GM18502 (cell line): ENCODE measurements at regions not wholly inside any gene's neighbourhood (a gene's known extent, or its start where the extent isn't known, plus 50 kb on each side); places are given as distances from the start of the nearest gene placed in this dataset.

Source experiments
- ATAC-seq: cut with Tn5 transposase; IDR thresholded peaks from one replicate; pipeline ENCODE4 v1.9.1; 2021; ENCODE audit warnings: mild to moderate bottlenecking; ENCODE audit not compliant: unreplicated experiment, poor library complexity

GRCh38 chr1:216929870-216930582, 206.8 kb upstream of the ESRRG start:
- ATAC-seq: no peak

- ATAC-seq: no peak
Measured at GRCh38 chr1:216927633-216928032, 204.4 kb upstream of the ESRRG start.

GRCh38 chr1:216926720-216927510, 203.7 kb upstream of the ESRRG start:
- ATAC-seq: no peak

- ATAC-seq: no peak
Measured at GRCh38 chr1:216925962-216926625, 202.9 kb upstream of the ESRRG start.

GRCh38 chr1:216924732-216925131, 201.5 kb upstream of the ESRRG start:
- ATAC-seq: no peak

- ATAC-seq: no peak
Measured at GRCh38 chr1:216923601-216924000, 200.4 kb upstream of the ESRRG start.

GRCh38 chr1:216922406-216922805, 199.2 kb upstream of the ESRRG start:
- ATAC-seq: no peak

GRCh38 chr1:216921866-216922265, 198.6 kb upstream of the ESRRG start:
- ATAC-seq: no peak

GRCh38 chr1:216919060-216919970, 196.1 kb upstream of the ESRRG start:
- no peak for ATAC-seq

- ATAC-seq: no peak
Measured at GRCh38 chr1:216916890-216917438, 193.7 kb upstream of the ESRRG start.

- ATAC-seq: no peak
Measured at GRCh38 chr1:216914974-216915373, 191.7 kb upstream of the ESRRG start.

GRCh38 chr1:216913976-216914375, 190.7 kb upstream of the ESRRG start:
- no peak for ATAC-seq

- no peak for ATAC-seq
Measured at GRCh38 chr1:216910081-216910840, 187.0 kb upstream of the ESRRG start.

- ATAC-seq: no peak
Measured at GRCh38 chr1:216908126-216908525, 184.9 kb upstream of the ESRRG start.

- ATAC-seq: no peak
Measured at GRCh38 chr1:216907100-216907499, 183.9 kb upstream of the ESRRG start.

- no peak for ATAC-seq
Measured at GRCh38 chr1:216905781-216906180, 182.6 kb upstream of the ESRRG start.

- ATAC-seq: no peak
Measured at GRCh38 chr1:216905137-216905536, 181.9 kb upstream of the ESRRG start.

GRCh38 chr1:216904471-216904870, 181.2 kb upstream of the ESRRG start:
- ATAC-seq: no peak

GRCh38 chr1:216903382-216903740, 180.1 kb upstream of the ESRRG start:
- ATAC-seq: no peak
